AG10803 (cell line): ENCODE measurements at regions not wholly inside any gene's neighbourhood (a gene's known extent, or its start where the extent isn't known, plus 50 kb on each side); places are given as distances from the start of the nearest gene placed in this dataset.

Source experiments
- DNase-seq: peaks from one replicate; pipeline ENCODE4 v3.0.0; 2010; ENCODE audit warnings: low read depth
- H3K4me3 ChIP-seq: 2 replicates; pipeline ENCODE4 v1.5.1; 2011; ENCODE audit warnings: mild to moderate bottlenecking, low read length, control low read depth
- CTCF ChIP-seq: conservative IDR thresholded peaks from 2 replicates; pipeline ENCODE4 v1.5.1; 2011; ENCODE audit warnings: mild to moderate bottlenecking, low read length, control low read depth, inconsistent platforms

GRCh38 chr4:187357821-187358220, 634.2 kb upstream of the FAT1 start:
- no peak overlapping the region for H3K4me3 ChIP-seq
- no peak for DNase-seq
- no peak for TF ChIP-seq CTCF

GRCh38 chr4:187362937-187363857, 632.4 kb upstream of the ZFP42 start:
- no peak for TF ChIP-seq CTCF
- no peak overlapping the region for H3K4me3 ChIP-seq
- DNase-seq = peak; percentile 53

GRCh38 chr4:187364401-187364800, 631.2 kb upstream of the ZFP42 start:
- TF ChIP-seq CTCF = no peak

GRCh38 chr4:187364851-187365250, 630.7 kb upstream of the ZFP42 start:
- no peak for TF ChIP-seq CTCF
- no peak overlapping the region for H3K4me3 ChIP-seq
- no peak for DNase-seq

More at GRCh38 chr4:187364401-187364800, 631.2 kb upstream of the ZFP42 start:
- no peak for DNase-seq
- no peak overlapping the region for H3K4me3 ChIP-seq

- TF ChIP-seq CTCF = no peak
- no peak overlapping the region for H3K4me3 ChIP-seq
- no peak for DNase-seq
These were observed 629.0 kb upstream of the ZFP42 start for GRCh38 chr4:187366530-187366929.

- DNase-seq = no peak
- no peak for TF ChIP-seq CTCF
- no peak overlapping the region for H3K4me3 ChIP-seq
These were observed 624.7 kb upstream of the ZFP42 start for GRCh38 chr4:187370918-187371317.

GRCh38 chr4:187378441-187378840, 617.1 kb upstream of the ZFP42 start:
- no peak overlapping the region for H3K4me3 ChIP-seq
- no peak for TF ChIP-seq CTCF

More at GRCh38 chr4:187378441-187378840, 617.1 kb upstream of the ZFP42 start:
- DNase-seq = no peak
